ENCODE measurements at regions not wholly inside any gene's neighbourhood (a gene's known extent, or its start where the extent isn't known, plus 50 kb on each side); places are given as distances from the start of the nearest gene placed in this dataset.

DNA sequence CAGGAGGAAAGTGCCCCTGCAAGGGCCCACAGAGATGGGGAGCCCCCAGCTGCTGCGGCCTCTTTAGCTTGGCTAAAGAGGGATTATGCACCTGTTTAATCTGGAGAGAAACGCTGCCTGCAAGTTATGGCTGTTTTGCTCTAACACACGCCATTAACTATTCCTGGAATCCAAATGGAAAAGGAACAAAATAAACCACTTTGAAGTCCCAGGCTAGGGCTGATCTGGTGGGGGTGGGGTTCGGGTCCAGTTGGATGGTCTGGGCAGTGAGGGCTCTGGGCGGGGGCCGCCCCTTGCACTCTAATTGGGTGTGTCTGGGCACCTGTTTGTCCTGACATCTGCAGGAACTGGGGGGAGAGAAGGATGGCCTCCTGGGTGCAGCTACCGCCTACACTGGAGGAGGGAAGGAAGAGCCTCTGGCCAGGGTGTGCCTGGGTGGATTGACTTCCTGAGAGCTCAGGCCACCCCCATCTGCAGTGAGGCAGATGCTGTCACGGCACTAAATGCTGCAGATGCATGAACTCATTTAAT lies 300.6 kb downstream of the ZEB1 start:
- no peak for DNase-seq (ENCODE audit: low read depth in 1 of 2, low spot score in 1 of 2)
- Histone ChIP-seq H3K27ac (replicated peaks) (no peak overlapping the region), H3K27me3 (ENCODE audit: insufficient read depth, poor library complexity, severe bottlenecking) (no peaks in the 10 kb centered on the region), H3K4me3 (replicated peaks; ENCODE audit: insufficient read depth, low read length) (no peak overlapping the region)
- TF ChIP-seq, protein P1, sequence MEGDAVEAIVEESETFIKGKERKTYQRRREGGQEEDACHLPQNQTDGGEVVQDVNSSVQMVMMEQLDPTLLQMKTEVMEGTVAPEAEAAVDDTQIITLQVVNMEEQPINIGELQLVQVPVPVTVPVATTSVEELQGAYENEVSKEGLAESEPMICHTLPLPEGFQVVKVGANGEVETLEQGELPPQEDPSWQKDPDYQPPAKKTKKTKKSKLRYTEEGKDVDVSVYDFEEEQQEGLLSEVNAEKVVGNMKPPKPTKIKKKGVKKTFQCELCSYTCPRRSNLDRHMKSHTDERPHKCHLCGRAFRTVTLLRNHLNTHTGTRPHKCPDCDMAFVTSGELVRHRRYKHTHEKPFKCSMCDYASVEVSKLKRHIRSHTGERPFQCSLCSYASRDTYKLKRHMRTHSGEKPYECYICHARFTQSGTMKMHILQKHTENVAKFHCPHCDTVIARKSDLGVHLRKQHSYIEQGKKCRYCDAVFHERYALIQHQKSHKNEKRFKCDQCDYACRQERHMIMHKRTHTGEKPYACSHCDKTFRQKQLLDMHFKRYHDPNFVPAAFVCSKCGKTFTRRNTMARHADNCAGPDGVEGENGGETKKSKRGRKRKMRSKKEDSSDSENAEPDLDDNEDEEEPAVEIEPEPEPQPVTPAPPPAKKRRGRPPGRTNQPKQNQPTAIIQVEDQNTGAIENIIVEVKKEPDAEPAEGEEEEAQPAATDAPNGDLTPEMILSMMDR (IDR thresholded peaks at IDR 0.05; ENCODE audit: insufficient read depth, low read length), result no peak
- TF ChIP-seq SPI1 (IDR thresholded peaks at IDR 0.05; ENCODE audit: borderline replicate concordance, low read depth), result no peak
- no peak for TF ChIP-seq GABPA (IDR thresholded peaks at IDR 0.05; ENCODE audit: low read depth)
- TF ChIP-seq POLR2AphosphoS5 (IDR thresholded peaks at IDR 0.05; ENCODE audit: low read depth), result no peak
- no peak for TF ChIP-seq REST (IDR thresholded peaks at IDR 0.05; ENCODE audit: insufficient replicate concordance, low read depth)

DNA sequence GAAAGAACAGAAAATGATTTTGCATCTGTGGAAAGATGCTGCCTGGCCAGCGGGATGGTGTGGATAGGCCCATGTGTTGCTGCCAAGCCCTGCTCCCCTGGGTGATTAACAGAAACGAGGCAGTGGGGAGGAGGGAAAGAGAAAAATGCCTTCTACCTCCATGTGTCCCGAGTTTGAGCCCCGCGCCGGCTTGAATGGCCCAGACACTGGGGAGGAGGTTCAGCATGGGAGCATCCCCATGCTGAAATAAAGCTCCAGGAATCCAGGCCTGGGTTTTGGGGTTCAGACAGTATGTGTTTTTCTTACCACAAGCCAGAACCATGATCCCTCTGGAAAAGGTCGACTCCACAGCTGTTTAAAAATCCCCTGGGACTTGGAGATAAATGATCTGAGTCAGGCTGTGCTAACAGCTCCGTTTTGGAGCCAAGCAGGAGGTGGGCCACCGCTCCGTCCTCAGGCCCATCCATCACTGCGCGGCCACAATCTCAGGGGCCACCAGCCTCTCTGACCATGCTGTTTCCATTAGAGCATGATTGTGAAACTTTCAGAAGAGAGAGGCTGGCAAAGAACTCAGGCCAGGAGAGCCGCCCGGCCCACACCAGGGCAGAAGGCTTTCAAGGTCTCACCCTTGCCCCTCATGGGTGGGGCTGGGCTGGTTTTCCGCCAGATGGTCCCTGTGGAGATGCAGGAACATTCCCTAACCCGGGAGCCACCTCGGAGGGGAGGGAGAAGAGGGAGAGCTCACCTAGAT lies 299.7 kb downstream of the ZEB1 start:
- no peak overlapping the region for H3K27ac ChIP-seq (replicated peaks)
- no peak for DNase-seq (ENCODE audit: low read depth in 1 of 2, low spot score in 1 of 2)

More for the DNA sequence above, 299.7 kb downstream of the ZEB1 start:
- TF ChIP-seq GABPA (IDR thresholded peaks at IDR 0.05; ENCODE audit: low read depth), result no peak
- TF ChIP-seq REST (IDR thresholded peaks at IDR 0.05; ENCODE audit: insufficient replicate concordance, low read depth), result no peak
- no peak for TF ChIP-seq POLR2AphosphoS5 (IDR thresholded peaks at IDR 0.05; ENCODE audit: low read depth)
- TF ChIP-seq, protein P1 (IDR thresholded peaks at IDR 0.05; ENCODE audit: insufficient read depth, low read length), result no peak
- no peak for TF ChIP-seq SPI1 (IDR thresholded peaks at IDR 0.05; ENCODE audit: borderline replicate concordance, low read depth)
- H3K27me3 ChIP-seq (ENCODE audit: insufficient read depth, poor library complexity, severe bottlenecking), result no peaks in the 10 kb centered on the region
- no peak overlapping the region for H3K4me3 ChIP-seq (replicated peaks; ENCODE audit: insufficient read depth, low read length)

All from HL-60 (cell line).